ENCODE measurements at regions not wholly inside any gene's neighbourhood (a gene's known extent, or its start where the extent isn't known, plus 50 kb on each side); places are given as distances from the start of the nearest gene placed in this dataset.

- intact Hi-C loops (cut with DNase I), result no loop called here
- Histone ChIP-seq H3K9me3 (no peaks in the 10 kb centered on the region), H3K36me3 (ENCODE audit: insufficient read depth in 1 of 2, low read depth in 1 of 2) (no peaks in the 10 kb centered on the region), H3K27me3 (ENCODE audit: insufficient read depth in 3 of 3, low read length in 2 of 3) (no peaks in the 10 kb centered on the region), H3K4me3 (no peak overlapping the region), H3K4me1 (no peaks in the 10 kb centered on the region), H3K27ac (no peak overlapping the region)
- no peak for ATAC-seq
- TF ChIP-seq CTCF (IDR thresholded peaks at IDR 0.05), result no peak
- 42 to 50% (median 47%) methylated on average over 2 of the region's 2 CpGs for WGBS, 3 donors
- no peak for DNase-seq
These were observed 725.5 kb downstream of the DNAJB9 start for GRCh38 chr7:109295158-109295557.

- Histone ChIP-seq H3K27me3 (ENCODE audit: insufficient read depth in 3 of 3, low read length in 2 of 3) (no peaks in the 10 kb centered on the region), H3K4me3 (no peak overlapping the region), H3K27ac (no peak overlapping the region), H3K36me3 (ENCODE audit: insufficient read depth in 1 of 2, low read depth in 1 of 2) (no peaks in the 10 kb centered on the region), H3K4me1 (no peaks in the 10 kb centered on the region), H3K9me3 (no peaks in the 10 kb centered on the region)
- WGBS, 3 donors, result 79 to 87% (median 83%) methylated on average over 1 of the region's 1 CpG
- intact Hi-C loops (cut with DNase I), result no loop called here
- no peak for DNase-seq
- ATAC-seq, result no peak
- no peak for TF ChIP-seq CTCF (IDR thresholded peaks at IDR 0.05)
These were observed 739.1 kb downstream of the DNAJB9 start for GRCh38 chr7:109308816-109309215.

GRCh38 chr7:109309790-109310189 is 740.1 kb downstream of the DNAJB9 start:
- WGBS, 3 donors, result 92 to 97% (median 92%) methylated on average over 3 of the region's 3 CpGs
- no peak for TF ChIP-seq CTCF (IDR thresholded peaks at IDR 0.05)

GRCh38 chr7:109318136-109318535 is 748.5 kb downstream of the DNAJB9 start:
- H3K4me1 ChIP-seq, result no peaks in the 10 kb centered on the region
- DNase-seq, result no peak
- H3K27me3 ChIP-seq (ENCODE audit: insufficient read depth in 3 of 3, low read length in 2 of 3), result no peaks in the 10 kb centered on the region
- no peak for ATAC-seq
- no peak for TF ChIP-seq CTCF (IDR thresholded peaks at IDR 0.05)
- no peaks in the 10 kb centered on the region for H3K36me3 ChIP-seq (ENCODE audit: insufficient read depth in 1 of 2, low read depth in 1 of 2)
- H3K27ac ChIP-seq, result no peak overlapping the region
- no peak overlapping the region for H3K4me3 ChIP-seq
- intact Hi-C loops (cut with DNase I), result no loop called here
- peaks cover 4% of the 10 kb centered on the region for H3K9me3 ChIP-seq

More at GRCh38 chr7:109309790-109310189, 740.1 kb downstream of the DNAJB9 start:
- intact Hi-C loops (cut with DNase I), result no loop called here
- no peaks in the 10 kb centered on the region for H3K4me1 ChIP-seq
- H3K27me3 ChIP-seq (ENCODE audit: insufficient read depth in 3 of 3, low read length in 2 of 3), result no peaks in the 10 kb centered on the region
- DNase-seq (no peak), ATAC-seq (no peak)
- H3K9me3 ChIP-seq, result no peaks in the 10 kb centered on the region
- H3K27ac ChIP-seq, result no peak overlapping the region
- H3K4me3 ChIP-seq, result no peak overlapping the region
- H3K36me3 ChIP-seq (ENCODE audit: insufficient read depth in 1 of 2, low read depth in 1 of 2), result no peaks in the 10 kb centered on the region

GRCh38 chr7:109322833-109323232 is 753.2 kb downstream of the DNAJB9 start:
- no peaks in the 10 kb centered on the region for H3K36me3 ChIP-seq (ENCODE audit: insufficient read depth in 1 of 2, low read depth in 1 of 2)
- H3K27me3 ChIP-seq (ENCODE audit: insufficient read depth in 3 of 3, low read length in 2 of 3), result no peaks in the 10 kb centered on the region
- no peak overlapping the region for H3K4me3 ChIP-seq
- no peak for TF ChIP-seq CTCF (IDR thresholded peaks at IDR 0.05)
- no peak for ATAC-seq
- H3K9me3 ChIP-seq, result peaks cover 4% of the 10 kb centered on the region
- WGBS, 3 donors, result 49 to 61% (median 57%) methylated on average over 2 of the region's 2 CpGs
- intact Hi-C loops (cut with DNase I), result no loop called here
- no peaks in the 10 kb centered on the region for H3K4me1 ChIP-seq
- DNase-seq, result no peak
- H3K27ac ChIP-seq, result no peak overlapping the region
